ENCODE measurements at regions not wholly inside any gene's neighbourhood (a gene's known extent, or its start where the extent isn't known, plus 50 kb on each side); places are given as distances from the start of the nearest gene placed in this dataset.
A peak's percentile ranks its signal among the peaks of the same experiment; 100 is the strongest.

DNA sequence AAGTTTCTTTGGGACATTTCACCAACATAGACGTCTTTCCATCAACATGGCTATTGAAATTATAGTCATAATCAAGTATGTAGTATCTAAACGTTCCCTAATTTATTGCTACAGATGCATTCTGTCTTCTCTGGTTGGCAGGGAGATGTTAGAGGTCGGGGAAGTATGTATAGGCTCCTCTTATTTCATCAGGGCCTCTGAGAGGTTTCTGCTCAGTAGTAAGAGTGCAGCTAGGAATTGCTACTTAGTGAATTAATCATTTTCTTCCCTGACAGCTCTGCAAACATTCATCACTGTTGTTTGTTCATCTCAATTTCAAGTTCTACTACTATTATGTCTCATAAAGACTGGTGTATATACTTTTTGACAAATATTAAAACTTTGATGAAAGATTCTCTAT, 309.7 kb upstream of the NR2F2 start:
- DNase-seq (ENCODE audit: low read depth), result no peak

- no peak for DNase-seq (ENCODE audit: low read depth)
Observed at GRCh38 chr15:96023081-96023480, 307.4 kb upstream of the NR2F2 start.

DNA sequence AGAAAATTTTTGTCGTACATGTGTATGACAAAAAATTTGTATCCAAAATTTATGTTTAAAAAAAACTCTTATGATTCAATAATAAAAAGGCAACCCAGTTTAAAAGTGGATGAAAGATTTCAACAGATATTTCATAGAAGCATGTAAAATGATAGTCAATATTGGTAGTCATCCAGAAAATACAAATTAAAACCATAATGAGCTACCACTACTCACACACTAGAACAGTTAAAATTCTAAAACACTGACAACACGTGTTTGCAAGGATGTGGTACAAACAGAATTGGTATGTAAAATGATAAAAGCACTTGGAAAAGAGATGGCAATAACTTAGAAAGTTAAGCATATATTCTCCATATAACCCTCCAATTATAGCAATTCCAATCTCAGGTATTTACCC, 303.0 kb upstream of the NR2F2 start:
- DNase-seq (ENCODE audit: low read depth), result no peak

DNA sequence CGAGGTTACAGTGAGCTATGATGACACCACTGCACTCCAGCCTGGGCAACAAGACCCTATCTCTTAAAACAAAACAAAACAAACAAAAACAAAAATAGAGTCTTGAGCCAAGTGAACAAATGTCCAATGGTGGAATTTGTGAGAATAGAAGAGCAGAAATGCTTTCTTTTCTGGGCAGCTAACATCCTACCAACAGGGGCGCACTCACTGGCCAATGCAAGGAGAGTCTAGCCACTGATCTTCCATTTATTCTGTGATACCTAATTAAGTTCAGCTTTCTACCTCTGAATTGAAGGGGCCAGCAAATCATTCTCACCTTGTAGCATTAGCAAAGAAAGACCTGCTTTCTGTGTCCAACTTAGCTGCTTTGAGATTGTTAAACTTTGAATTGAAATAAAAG, 301.9 kb upstream of the NR2F2 start:
- no peak for DNase-seq (ENCODE audit: low read depth)

DNA sequence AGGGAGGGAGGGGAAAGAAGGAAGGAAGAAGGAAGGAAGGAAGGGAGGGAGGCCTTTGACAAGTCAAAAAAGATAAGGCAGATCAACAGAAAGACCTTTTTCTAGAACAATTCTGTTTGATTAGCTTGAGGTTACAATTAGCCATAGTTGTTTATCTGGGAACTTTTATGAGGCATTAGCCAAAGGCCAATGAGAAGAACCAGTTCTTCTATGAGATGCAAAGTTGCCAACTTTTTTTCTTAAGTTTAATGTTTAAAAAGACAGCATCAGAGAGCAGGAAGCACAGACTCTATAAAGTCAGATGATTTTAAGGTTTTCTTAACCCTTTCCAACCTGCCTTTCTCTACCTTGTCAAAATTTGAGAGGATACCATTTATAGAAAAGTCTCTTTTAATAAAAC, 301.3 kb upstream of the NR2F2 start:
- DNase-seq (ENCODE audit: low read depth), result no peak

- no peak for DNase-seq (ENCODE audit: low read depth)
Observed at GRCh38 chr15:96031426-96032110, 298.9 kb upstream of the NR2F2 start.

GRCh38 chr15:96035091-96035490, 295.4 kb upstream of the NR2F2 start:
- DNase-seq (ENCODE audit: low read depth), result no peak

GRCh38 chr15:96035635-96036034, 294.9 kb upstream of the NR2F2 start:
- no peak for DNase-seq (ENCODE audit: low read depth)

DNA sequence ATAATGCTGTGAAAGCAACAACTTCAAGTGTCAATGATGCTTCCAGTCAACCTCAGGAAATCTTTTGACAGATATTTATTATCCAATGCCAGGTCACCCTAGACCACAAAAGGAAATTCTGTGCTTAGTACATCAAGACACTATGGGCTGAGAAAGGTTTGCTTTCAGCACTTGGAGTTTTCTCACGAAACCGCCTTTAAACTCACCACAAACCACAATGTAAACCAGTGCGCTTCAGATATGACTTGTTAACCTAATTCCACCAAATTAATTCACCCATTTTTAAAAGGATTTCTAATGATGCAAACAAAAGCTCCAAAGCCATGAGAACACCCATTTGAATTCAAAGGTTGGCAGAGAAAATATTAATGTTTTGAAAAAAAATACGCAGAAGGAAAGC, 292.9 kb upstream of the NR2F2 start:
- no peak for DNase-seq (ENCODE audit: low read depth)

DNA sequence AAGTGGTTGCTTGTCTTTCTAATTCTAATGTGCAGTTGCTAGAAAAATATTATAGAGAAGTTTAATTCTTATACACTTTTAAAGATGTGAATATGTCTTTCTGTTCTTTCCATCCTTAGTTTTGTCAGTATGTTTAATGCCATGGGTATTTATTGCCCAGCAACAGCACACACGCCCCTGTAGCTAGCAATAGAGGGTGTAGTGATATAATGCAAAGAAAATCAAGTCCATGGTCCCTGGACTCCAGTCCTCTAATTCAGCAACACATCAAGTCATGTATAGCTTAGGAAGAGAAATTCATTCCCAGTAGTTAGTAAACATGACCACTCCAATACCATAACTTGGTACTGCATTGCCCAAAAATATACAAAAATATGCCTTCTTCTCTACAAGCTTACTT, 292.4 kb upstream of the NR2F2 start:
- DNase-seq (ENCODE audit: low read depth), result no peak

DNA sequence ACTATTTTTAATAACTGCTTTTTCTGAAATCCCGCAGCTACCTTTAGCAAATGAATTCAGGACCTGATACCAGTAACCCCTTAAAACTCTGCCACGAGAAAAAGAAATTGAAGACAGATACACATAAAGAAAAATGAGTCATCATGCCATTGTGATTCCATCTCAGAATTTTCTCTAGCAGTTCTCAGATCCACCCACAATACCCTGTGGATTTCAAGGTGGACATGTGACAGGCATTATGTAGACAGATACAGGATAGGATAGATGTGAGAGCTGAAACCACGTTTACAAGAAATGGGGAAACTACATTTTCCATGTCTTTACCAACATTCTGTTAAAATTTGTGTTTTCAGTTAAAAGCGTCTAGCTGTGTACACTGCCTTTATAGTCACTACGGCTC, 291.9 kb upstream of the NR2F2 start:
- DNase-seq (ENCODE audit: low read depth), result no peak

DNA sequence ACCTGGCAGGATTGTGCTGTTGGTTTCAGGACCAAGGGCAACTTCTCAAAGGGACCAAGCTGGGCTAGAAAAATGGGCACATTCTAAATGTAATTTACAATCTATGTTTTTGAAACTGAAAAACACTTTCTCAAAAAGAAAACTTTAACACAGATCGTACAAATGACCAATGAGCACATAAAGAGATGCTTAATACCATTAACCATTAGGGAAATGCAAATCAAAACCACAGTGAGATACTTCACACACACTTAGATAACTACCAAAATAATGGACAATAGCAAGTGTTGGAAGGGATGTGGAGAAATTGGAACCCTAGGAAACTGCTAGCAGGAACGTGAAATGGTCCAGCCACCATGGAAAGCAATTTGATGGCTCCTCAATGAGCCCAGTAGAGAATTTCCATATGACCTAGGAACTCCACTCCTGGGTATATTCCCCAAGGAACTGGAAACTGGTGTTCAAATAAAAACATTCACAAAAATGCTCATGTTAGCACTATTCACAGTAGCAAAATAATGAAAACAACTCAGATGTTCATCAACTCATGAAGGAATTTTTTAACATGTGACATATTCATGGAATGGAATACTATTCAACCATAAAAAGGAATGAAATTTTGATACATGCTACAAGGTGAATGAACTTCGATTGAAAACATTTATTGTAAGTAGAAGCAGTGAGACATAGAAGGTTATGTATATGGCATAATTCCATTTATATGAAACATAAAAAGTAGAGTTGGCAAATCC, 288.3 kb upstream of the NR2F2 start:
- no peak for DNase-seq (ENCODE audit: low read depth)

- no peak for DNase-seq (ENCODE audit: low read depth)
Observed at GRCh38 chr15:96042734-96043224, 287.7 kb upstream of the NR2F2 start.

GRCh38 chr15:96043591-96044171, 286.8 kb upstream of the NR2F2 start:
- no peak for DNase-seq (ENCODE audit: low read depth)

DNA sequence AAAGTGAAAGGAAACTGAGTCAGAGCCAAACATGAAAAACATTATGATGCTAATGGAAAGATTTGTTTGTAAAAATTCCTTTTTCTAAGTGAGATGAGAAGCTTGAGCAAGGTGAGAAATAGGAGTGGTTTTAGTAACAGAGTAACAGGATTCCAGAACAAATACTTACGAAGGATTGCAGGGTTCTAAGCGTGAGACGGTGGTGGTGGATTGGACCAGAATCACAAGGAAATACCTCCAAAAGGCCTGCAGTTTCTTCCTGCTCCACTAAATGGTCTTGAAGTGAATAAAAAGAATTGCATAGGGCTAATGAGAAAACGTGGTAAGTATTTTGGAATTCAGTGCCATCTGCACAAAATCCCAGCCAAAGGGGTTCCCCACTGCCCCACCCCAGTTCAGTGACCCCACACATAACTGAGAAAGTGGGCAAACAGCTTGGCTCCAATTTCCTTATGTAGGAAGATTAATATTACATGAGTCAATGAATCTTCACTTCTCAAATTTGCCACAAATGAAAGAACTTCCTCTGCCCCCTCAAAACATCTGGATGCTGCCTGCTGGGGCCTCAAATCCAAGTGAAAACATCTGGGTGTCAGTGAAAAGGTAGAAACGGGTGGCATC, 283.8 kb upstream of the NR2F2 start:
- DNase-seq (ENCODE audit: low read depth), result no peak

DNA sequence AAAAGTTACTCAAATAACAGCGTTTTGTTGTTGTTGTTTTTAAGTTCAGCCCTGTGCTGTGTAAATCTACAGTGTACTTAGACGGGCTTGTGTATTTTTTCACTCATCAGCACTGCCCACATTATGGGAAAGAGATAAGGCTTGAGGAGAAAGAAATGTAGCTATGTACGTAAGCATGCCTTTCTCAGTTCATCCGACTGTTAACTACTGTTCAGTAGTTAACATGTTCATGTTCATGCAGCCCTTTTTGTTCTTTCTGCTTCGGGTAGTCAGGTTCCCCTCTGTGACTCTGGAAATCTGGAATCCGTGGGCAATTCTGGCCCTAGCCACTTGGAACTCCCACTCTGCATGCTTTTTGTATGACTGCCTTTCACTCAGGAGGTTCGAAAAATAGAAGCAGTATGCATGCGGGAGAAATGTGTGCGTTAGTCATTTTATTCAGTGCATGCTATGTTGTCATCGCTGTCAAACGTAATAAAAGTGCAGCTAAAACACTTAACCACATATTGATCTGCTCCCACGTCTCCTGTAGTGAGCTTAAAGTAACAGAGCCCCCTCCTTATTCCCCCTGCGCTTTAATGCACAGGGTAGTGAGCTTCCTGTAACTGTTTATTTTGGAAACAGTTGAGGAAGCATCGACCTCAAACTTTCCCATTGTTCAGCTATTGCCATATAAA, 283.1 kb upstream of the NR2F2 start:
- DNase-seq (ENCODE audit: low read depth), result peak; percentile 35

- no peak for DNase-seq (ENCODE audit: low read depth)
Observed at GRCh38 chr15:96049323-96049722, 281.2 kb upstream of the NR2F2 start.

- DNase-seq (ENCODE audit: low read depth), result no peak
Observed at GRCh38 chr15:96049766-96050165, 280.7 kb upstream of the NR2F2 start.

- no peak for DNase-seq (ENCODE audit: low read depth)
Observed at GRCh38 chr15:96051598-96051997, 278.9 kb upstream of the NR2F2 start.

- no peak for DNase-seq (ENCODE audit: low read depth)
Observed at GRCh38 chr15:96052154-96052553, 278.3 kb upstream of the NR2F2 start.

- no peak for DNase-seq (ENCODE audit: low read depth)
Observed at GRCh38 chr15:96052572-96053030, 277.9 kb upstream of the NR2F2 start.
